ENCODE measurements at regions not wholly inside any gene's neighbourhood (a gene's known extent, or its start where the extent isn't known, plus 50 kb on each side); places are given as distances from the start of the nearest gene placed in this dataset.

GRCh38 chr4:144910723-144911122, 187.3 kb downstream of the ANAPC10 start:
- TF ChIP-seq CTCF (IDR thresholded peaks at IDR 0.05; ENCODE audit: poor library complexity) (no peak), EZH2 (IDR thresholded peaks at IDR 0.05; ENCODE audit: borderline replicate concordance) (no peak), EZH2phosphoT487 (IDR thresholded peaks at IDR 0.05; ENCODE audit: low read depth, severe bottlenecking, unreplicated experiment) (no peak)

Data from hepatocyte (in vitro differentiated cells).